ENCODE measurements at regions not wholly inside any gene's neighbourhood (a gene's known extent, or its start where the extent isn't known, plus 50 kb on each side); places are given as distances from the start of the nearest gene placed in this dataset.

DNA sequence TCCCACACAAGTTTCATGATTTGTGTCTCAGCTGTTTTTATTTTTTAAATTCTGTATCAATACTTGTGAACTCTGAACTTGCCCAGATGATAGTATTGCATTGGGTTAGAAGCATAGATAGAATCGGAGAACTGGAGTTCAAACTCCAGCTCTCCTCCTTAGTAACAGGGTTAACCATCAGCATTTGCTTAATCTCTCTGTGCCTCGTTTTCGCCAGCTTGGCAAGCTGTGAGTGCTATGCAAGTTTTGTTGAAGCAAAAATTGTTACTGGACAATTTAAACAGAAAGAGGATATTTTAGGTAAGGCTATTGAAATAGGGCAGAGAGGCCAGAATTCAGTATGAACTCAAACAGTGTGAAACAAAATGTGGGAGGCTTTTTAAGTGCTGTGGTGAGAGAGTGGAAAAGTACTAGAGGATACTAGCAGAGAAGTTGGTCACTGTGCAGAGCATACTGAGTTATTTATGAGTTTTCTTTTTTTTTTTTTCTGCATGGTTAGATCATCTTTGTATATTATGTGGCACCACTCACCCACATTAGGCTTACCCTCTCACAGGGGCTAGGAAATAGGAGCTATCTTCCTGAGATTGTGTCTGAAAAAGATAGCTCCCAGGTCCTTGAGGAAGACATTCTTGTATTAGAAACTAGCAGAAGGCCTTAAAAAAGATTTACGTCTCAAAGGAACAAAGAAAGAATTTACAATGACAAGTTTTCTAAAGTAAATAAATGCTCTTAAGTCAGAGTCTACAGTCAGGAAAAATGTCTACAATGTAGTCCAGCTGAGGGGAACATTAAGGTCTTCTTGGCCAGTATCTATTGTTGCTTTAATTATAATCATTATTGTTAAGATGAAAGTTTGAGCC is 1126.6 kb downstream of the FAT4 start:
- TF ChIP-seq, protein P1, sequence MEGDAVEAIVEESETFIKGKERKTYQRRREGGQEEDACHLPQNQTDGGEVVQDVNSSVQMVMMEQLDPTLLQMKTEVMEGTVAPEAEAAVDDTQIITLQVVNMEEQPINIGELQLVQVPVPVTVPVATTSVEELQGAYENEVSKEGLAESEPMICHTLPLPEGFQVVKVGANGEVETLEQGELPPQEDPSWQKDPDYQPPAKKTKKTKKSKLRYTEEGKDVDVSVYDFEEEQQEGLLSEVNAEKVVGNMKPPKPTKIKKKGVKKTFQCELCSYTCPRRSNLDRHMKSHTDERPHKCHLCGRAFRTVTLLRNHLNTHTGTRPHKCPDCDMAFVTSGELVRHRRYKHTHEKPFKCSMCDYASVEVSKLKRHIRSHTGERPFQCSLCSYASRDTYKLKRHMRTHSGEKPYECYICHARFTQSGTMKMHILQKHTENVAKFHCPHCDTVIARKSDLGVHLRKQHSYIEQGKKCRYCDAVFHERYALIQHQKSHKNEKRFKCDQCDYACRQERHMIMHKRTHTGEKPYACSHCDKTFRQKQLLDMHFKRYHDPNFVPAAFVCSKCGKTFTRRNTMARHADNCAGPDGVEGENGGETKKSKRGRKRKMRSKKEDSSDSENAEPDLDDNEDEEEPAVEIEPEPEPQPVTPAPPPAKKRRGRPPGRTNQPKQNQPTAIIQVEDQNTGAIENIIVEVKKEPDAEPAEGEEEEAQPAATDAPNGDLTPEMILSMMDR (IDR thresholded peaks at IDR 0.05): no peak
- H3K4me3 ChIP-seq: no peak overlapping the region
- intact Hi-C loops (cut with DNase I, micrococcal nuclease): no loop called here
- H3K4me1 ChIP-seq (ENCODE audit: low read depth): no peaks in the 10 kb centered on the region
- ATAC-seq: no peak
- no peaks in the 10 kb centered on the region for H3K36me3 ChIP-seq (ENCODE audit: low read depth)
- no peak for DNase-seq
- no peaks in the 10 kb centered on the region for H3K9me3 ChIP-seq

DNA sequence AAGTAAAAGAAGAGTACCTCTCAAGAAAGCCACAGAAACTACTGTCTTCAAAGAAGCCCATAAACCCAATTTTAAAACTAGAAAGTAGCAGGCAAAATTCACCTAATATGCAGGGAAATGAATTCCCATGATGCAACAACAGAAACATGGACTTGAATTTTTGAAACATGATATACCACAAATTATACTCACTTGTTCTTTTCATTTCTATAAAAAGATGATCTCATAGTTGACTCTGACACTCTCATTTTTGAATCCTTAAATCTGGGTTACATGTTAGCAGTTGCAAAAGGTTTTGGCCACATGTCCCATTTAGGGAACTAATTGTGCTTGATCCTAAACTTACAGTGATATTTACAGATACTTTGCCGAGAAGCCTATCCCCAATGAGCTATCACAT is 1130.8 kb downstream of the FAT4 start:
- intact Hi-C loops (cut with DNase I, micrococcal nuclease): no loop called here
- no peak overlapping the region for H3K4me3 ChIP-seq
- H3K36me3 ChIP-seq (ENCODE audit: low read depth): no peaks in the 10 kb centered on the region
- TF ChIP-seq, protein P1 (IDR thresholded peaks at IDR 0.05): no peak
- no peaks in the 10 kb centered on the region for H3K9me3 ChIP-seq
- ATAC-seq (no peak), DNase-seq (no peak)
- no peaks in the 10 kb centered on the region for H3K4me1 ChIP-seq (ENCODE audit: low read depth)

DNA sequence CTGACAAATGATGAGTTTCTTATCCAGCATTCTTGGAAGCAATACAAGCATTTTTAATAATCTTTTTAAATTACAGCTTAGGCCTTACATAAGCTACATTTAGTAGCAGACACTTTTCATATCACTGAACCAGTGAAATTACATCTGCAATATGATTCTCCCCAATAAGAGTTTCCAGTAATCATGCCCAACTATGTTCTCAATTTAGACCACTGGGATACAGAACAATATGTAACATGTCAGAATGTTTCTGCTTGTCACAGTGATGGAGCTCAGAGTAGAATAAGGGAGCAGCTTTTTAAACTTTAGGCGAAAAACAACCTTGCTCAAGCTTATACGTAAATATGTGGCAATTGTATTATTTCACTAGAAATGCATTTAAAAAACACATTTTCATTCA is 1132.2 kb downstream of the FAT4 start:
- ATAC-seq (no peak), DNase-seq (no peak)
- TF ChIP-seq, protein P1 (IDR thresholded peaks at IDR 0.05): no peak
- Histone ChIP-seq H3K4me1 (ENCODE audit: low read depth) (no peaks in the 10 kb centered on the region), H3K4me3 (no peak overlapping the region), H3K9me3 (no peaks in the 10 kb centered on the region), H3K36me3 (ENCODE audit: low read depth) (no peaks in the 10 kb centered on the region)
- intact Hi-C loops (cut with DNase I, micrococcal nuclease): no loop called here

DNA sequence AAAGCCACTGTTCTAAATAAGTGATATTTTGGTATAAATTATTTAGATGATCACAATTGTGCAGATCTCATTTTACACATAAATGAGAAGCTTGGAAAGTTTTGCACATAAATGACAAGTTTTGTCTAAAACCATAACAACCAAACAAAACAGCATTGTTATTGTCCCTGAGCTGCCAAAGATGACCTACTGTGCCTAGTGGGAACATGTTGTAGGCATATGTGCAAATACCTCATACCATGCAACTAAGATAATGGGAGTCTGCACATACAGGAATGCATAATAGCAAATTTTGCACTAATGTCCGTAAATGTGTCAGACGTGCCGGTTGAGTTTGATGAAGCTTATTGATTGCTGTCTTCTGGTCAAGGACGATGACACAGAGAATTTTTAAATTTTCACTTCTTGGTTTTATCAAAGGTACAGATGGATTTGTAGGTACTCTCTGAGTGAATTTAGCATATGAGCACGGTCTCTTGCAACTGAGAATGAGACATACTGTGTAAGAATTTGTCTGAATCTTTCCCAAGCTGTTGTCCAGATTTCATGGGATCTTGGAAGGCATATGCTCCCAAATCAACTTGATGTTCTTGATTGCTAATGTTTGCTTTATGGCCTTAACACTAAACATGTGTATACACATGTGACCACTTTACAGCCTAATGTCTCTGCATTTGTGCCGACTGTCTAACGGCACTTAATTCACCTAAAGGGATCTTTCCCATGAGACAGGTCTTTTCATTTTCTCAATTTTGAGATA is 1133.5 kb downstream of the FAT4 start:
- TF ChIP-seq, protein P1 (IDR thresholded peaks at IDR 0.05): no peak
- Histone ChIP-seq H3K4me1 (ENCODE audit: low read depth) (no peaks in the 10 kb centered on the region), H3K4me3 (no peak overlapping the region), H3K9me3 (no peaks in the 10 kb centered on the region), H3K36me3 (ENCODE audit: low read depth) (no peaks in the 10 kb centered on the region)
- intact Hi-C loops (cut with DNase I, micrococcal nuclease): no loop called here
- ATAC-seq (no peak), DNase-seq (no peak)

DNA sequence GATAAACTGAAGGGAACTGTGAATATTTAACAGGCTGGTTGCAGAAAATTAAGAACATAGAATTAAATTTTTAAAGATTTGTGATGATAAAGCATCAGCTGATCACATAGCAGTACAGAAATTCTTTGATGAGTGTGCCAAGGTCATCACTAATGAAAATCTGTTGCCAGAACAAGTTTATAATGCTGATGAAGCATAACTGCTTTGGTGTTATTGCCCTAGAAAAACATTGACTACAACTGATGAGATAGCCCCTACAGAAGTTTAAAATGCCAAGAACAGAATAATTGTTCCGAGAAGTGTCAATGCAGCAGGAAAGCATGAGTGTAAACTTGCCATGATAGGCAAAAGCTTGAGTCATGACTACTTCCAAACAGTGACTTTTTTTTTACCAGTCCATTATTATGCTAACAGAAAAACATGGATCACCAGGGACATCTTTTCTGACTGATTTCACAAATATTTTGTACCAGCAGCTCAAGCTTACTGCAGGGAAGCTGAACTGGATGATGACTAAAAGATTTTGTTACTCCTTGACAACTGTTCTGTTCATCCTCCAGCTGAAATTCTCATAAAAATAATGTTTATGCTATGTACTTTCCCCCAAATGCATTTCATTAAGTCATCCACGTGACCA is 1136.6 kb downstream of the FAT4 start:
- H3K4me1 ChIP-seq (ENCODE audit: low read depth): no peaks in the 10 kb centered on the region
- H3K4me3 ChIP-seq: no peak overlapping the region
- ATAC-seq: no peak
- TF ChIP-seq, protein P1 (IDR thresholded peaks at IDR 0.05): no peak
- H3K36me3 ChIP-seq (ENCODE audit: low read depth): no peaks in the 10 kb centered on the region
- intact Hi-C loops (cut with DNase I, micrococcal nuclease): no loop called here
- no peak for DNase-seq
- no peaks in the 10 kb centered on the region for H3K9me3 ChIP-seq
